SK-MEL-5 (cell line): ENCODE measurements at regions not wholly inside any gene's neighbourhood (a gene's known extent, or its start where the extent isn't known, plus 50 kb on each side); places are given as distances from the start of the nearest gene placed in this dataset.

Experiments used
- DNase-seq: peaks from one replicate; pipeline ENCODE4 v3.0.0-alpha.2; 2016; ENCODE audit warnings: low read depth, low spot score
- in situ Hi-C: cut with HindIII; loops from 2 replicates; pipeline ENCODE4 v1.10.0; 2016; ENCODE audit warnings: low sequenced_read_pairs, high pct_unique_total_duplicates, low pct_unique_long_range_greater_than_20kb

GRCh38 chr9:38294220-38294960 is 98.1 kb upstream of the ALDH1B1 start:
- DNase-seq: no peak
- in situ Hi-C loops: no loop called here

DNA sequence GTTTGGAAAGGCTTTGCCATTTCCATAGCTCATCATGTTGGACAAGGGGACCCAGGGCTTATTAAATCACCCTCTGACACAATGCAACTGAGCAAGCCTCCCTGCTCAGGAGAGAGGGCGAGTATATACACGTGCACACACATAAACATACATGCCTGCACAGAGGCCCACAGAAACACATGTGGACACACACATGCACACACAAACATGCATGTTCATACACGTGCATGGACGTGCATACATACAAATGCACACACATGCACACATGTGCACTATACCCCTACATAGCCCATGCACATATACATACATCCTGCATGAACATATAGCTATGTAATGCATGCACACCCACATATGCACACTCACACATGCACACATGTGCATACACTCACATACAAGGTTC is 99.5 kb upstream of the ALDH1B1 start:
- in situ Hi-C loops: no loop called here
- DNase-seq: no peak

DNA sequence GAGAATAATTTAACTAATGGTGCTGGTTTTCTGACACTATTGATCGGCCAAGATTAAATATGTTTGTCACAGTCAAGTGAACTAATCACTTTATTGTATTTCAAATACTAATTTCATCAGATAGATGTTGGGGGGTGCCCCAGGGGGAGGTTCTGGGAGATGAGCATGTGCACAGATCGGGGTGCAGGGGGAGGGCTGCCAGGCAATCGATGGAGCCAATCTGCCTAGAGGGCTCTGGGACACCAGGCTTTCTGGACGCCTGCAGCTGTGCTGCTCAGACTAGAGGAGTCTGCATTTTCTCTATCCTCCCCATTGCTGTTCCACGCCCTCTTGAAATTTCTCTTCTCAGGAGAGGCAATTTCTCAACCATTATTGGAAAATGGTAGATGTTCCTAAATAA is 100.0 kb upstream of the ALDH1B1 start:
- DNase-seq: no peak
- in situ Hi-C loops: no loop called here

- in situ Hi-C loops: no loop called here
Measured at GRCh38 chr9:38289866-38290245, 102.6 kb upstream of the ALDH1B1 start.

GRCh38 chr9:38289236-38289865 is 103.2 kb upstream of the ALDH1B1 start:
- no peak for DNase-seq
- in situ Hi-C loops: no loop called here

More at GRCh38 chr9:38289866-38290245, 102.6 kb upstream of the ALDH1B1 start:
- DNase-seq: no peak

GRCh38 chr9:38288502-38288901 is 104.0 kb upstream of the ALDH1B1 start:
- in situ Hi-C loops: no loop called here
- no peak for DNase-seq

GRCh38 chr9:38287420-38287985 is 105.0 kb upstream of the ALDH1B1 start:
- DNase-seq: no peak
- in situ Hi-C loops: no loop called here

- no peak for DNase-seq
- in situ Hi-C loops: no loop called here
Measured at GRCh38 chr9:38286766-38287165, 105.7 kb upstream of the ALDH1B1 start.

DNA sequence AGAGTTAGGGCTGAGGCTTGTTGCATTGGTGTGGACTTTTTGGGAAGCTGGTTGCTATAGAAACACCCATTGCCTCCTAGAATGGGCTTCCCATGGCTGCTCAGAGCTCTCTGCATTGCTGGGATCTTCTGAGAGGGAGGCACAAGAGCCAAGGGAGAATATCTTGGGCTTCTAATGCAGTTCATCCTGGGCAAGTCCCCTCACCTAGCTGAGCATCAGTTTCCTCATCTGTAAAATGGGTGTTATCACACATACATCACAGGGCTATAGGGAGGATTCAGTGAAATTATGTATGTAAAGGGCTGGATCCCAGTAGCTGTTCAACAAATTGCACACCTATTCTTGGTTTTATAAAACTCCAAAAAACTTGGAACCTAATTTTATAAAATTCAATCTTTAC is 106.1 kb upstream of the ALDH1B1 start:
- in situ Hi-C loops: no loop called here
- DNase-seq: no peak

GRCh38 chr9:38285236-38285635 is 107.3 kb upstream of the ALDH1B1 start:
- in situ Hi-C loops: no loop called here
- no peak for DNase-seq

GRCh38 chr9:38284588-38285051 is 107.9 kb upstream of the ALDH1B1 start:
- in situ Hi-C loops: no loop called here
- DNase-seq: no peak

DNA sequence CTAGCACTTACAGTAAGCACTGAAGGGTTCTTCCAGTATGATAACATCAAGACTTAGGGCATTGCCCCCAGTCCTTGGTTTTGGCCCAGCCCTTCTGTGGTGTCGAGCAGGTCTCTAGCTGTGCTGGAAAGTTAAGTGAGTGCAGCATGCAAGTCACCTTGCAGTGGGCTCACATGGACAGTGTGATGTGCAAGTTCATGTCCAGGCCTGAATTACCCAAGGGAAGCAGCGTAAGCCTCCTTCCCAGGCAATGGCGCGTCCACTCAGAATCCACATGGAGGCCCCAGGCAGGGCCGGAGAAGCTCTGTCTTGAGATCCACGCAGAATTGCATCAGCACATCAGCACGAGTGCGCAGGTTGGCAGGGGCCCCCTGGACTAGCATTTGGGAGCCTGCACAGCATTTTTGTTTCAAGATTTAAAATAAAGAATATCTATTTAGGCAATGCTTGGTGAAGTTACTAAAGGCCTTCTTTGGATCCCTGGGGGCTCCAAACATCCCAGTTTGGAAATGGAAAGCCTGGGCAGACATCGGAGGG is 108.4 kb upstream of the ALDH1B1 start:
- in situ Hi-C loops: no loop called here

GRCh38 chr9:38282756-38283155 is 109.7 kb upstream of the ALDH1B1 start:
- in situ Hi-C loops: no loop called here
- no peak for DNase-seq

More for the DNA sequence above, 108.4 kb upstream of the ALDH1B1 start:
- no peak for DNase-seq

DNA sequence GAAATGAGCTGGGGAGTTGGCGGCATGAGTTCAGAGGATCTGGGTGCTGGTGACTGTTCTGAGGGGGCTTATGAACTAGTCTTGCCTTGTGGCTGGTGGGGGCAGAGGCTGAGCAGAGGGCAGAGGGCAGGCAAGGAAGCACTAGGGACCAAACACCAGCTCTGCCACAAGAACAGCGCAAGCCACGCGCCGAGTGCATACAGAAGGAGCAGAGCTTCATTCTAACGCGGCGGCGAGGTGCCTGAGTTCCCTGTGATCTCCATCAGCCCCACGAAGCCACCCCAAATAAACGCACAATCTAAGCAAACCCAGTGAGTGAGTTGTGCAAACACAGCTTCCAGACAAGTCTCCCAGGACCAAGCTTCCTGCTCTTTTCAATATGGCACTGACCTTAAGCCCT is 110.6 kb upstream of the ALDH1B1 start:
- in situ Hi-C loops: no loop called here

GRCh38 chr9:38281196-38281595 is 111.3 kb upstream of the ALDH1B1 start:
- in situ Hi-C loops: no loop called here
- DNase-seq: no peak

More for the DNA sequence above, 110.6 kb upstream of the ALDH1B1 start:
- DNase-seq: no peak

DNA sequence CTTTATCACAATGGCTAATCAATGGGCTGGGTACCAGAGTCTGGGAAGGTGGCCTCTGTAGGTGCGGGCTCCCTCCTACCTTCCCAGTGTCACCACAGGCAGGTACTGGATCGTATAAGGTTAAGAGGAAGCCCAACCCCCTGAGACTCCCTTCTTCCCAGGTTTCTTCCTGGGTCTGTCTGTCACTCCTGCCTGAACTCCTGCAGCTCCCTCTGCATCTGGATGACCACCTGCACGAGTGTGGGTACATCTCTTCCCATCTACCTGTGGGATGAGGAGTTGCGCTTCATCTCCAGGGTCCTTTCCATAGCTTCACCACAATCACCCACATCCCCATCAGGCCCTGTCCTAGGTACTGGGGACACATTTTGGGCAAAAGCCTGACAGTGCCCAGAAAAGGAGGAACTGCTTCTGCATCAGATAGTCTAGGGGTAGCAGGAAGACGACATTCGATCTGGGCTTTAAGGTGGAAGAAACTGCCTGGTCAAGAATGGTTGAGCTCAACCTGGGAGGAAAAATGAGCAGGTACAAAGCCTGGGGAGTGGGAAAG is 112.2 kb upstream of the ALDH1B1 start:
- in situ Hi-C loops: no loop called here
- no peak for DNase-seq

GRCh38 chr9:38278931-38279679 is 113.4 kb upstream of the ALDH1B1 start:
- in situ Hi-C loops: no loop called here
- DNase-seq: no peak

DNA sequence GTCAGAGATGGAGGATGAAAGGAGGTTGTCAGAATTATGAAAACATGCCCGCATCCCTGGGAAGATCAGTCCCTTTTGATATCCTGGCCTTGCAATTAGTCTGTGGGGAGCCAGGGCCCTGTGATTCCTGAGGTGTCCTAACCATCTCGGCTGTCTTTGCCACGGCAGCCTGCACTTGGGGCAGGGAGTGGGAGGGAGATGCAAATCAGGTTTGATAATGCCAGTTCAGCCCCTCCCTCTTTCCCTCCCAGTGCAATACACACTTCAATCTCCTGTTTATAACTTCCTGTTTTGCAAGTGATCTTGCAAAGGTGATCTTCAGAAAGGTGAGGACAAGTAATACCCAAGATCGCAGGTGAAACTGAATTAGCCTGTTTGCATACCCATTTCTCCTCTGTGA is 114.0 kb upstream of the ALDH1B1 start:
- in situ Hi-C loops: no loop called here
- DNase-seq: no peak
